NCI-H1092 (cell line): ENCODE measurements at regions not wholly inside any gene's neighbourhood (a gene's known extent, or its start where the extent isn't known, plus 50 kb on each side); places are given as distances from the start of the nearest gene placed in this dataset.
"Not testable (repeated sequence)": the region's sequence is repeated elsewhere in the genome, so short reads cannot be mapped to it uniquely, and the experiment has no call there.

Source experiments
- DNase-seq: peaks from one replicate; lab custom pipeline; 2025; lab: John Stamatoyannopoulos, UW

- no peak for DNase-seq
Observed at GRCh38 chr6:12479451-12479850, 189.3 kb downstream of the EDN1 start.

GRCh38 chr6:12479881-12480280 lies 189.7 kb downstream of the EDN1 start:
- no peak for DNase-seq

- DNase-seq = no peak
Observed at GRCh38 chr6:12480379-12480778, 190.2 kb downstream of the EDN1 start.

DNA sequence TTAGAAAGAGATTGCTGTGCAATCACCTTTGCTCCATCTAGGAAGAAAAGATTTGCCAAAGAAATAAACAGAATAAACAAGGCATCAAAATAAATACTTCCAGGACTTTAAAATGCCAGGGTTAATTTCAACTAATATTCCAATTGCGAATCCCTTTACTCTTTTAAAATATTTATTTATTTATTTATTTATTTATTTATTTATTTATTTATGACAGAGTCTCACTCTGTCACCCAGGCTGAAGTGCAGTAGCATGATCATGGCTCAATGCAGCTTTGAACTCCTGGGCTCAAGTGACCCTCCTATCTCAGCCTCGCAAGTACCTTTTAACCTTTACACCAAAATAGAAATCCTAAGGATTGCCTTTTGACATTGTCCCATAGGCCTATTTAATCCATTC lies 191.1 kb downstream of the EDN1 start:
- no peak for DNase-seq

- no peak for DNase-seq
Observed at GRCh38 chr6:12481850-12482249, 191.7 kb downstream of the EDN1 start.

DNA sequence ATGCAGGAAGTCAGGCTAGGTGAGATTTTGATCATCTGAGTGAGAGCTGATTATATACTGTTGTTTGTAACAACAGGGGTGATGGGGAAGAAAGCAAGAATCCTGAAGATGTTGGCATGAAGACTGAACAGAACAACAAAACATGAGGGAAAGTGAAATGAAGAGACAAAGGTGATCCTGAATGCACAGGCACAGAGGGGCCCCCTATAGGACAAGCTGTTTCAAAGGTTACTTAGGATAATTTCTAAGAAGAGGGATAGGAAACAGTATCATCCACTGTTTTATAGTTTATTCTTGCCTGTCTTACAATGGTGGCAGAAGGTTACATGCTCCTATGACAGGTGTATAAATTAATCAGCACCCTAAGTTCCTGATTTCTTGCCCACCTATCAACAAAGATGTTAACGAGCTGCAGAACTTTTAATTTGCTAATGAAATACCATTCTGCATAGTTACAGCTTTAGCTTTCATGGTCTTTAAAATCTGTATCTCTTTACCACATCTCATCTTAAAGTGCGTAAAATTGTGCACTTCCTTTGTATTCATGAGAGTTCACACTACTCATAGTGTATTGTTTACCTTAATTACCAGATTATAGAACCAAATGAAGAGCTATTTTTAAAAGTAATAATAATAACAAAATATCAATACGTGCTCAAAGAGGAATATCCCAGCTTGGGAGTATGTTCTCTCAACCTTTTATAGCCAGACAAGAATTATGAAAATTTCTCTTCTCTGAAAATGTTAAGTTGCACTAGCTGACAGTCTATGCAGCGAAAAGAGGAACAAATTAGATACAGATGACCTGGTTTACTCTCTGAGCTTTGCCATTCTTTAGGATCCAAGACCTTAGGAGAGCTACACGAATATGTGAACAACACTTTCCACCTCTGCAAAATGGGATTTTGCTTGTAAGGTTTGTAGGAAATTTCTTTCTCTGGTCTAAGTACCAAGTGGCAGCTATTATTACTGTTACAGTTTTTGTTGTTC lies 192.5 kb downstream of the EDN1 start:
- no peak for DNase-seq

DNA sequence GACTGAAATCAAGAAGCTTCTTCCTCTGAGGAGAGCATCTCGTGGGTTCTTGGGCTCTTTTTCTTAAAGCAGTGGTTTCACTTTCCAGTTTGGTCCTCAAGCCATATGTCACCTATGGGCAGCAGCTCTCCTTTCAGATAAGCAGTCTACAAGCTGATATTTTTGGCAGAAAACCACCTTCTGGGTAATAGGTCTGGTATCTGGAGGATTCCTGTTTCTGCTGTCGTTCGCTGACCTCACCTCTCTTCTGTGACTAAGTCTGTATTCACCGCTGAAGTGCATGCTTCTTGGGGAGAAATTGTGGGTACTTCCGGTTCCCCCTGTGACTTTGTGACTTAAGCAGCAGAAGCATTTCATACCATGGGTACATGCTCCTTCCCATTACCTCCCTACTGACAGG lies 193.6 kb downstream of the EDN1 start:
- no peak for DNase-seq

DNA sequence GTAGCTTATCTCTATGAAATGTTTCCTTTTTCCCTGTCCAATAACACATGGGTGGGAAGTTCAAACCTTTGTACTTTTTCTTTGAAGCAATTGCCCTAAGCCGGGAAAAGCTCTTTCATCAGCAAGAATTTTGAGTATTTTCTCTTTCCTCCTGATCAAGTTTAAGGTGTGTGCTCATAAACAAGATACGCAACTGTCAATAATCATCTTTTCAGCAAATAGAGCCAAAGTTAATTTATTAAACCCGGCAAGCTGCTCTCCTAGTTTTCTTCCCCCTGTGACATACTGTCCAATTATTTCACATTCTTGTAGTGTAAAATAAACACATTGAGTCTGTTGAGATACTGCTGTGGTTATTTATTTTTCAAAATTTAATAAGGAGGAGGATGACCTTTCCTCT lies 194.4 kb downstream of the EDN1 start:
- no peak for DNase-seq

GRCh38 chr6:12485226-12485764 lies 195.1 kb downstream of the EDN1 start:
- DNase-seq = no peak

DNA sequence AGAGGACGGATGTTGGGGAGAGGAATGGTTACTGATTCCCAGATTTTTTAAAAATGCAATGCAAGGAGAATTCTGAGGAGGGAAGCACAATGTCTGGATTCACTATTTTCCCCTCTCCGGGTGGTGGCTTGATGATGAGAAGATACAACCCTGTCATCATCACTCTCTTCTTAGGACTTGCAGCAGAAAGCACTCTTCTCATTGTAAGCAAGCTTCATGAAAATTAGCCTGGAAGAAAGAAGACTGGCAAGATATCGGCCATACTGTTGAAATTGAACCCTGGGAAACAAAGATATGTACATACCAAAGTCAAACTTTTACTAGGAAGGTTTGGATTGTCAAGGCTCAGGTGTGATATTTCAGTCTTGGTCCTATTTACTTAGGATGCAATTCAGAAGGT lies 195.7 kb downstream of the EDN1 start:
- DNase-seq = no peak

- DNase-seq = no peak
Observed at GRCh38 chr6:12490351-12490903, 200.3 kb downstream of the EDN1 start.

GRCh38 chr6:12490904-12491571 lies 200.9 kb downstream of the EDN1 start:
- DNase-seq = no peak

DNA sequence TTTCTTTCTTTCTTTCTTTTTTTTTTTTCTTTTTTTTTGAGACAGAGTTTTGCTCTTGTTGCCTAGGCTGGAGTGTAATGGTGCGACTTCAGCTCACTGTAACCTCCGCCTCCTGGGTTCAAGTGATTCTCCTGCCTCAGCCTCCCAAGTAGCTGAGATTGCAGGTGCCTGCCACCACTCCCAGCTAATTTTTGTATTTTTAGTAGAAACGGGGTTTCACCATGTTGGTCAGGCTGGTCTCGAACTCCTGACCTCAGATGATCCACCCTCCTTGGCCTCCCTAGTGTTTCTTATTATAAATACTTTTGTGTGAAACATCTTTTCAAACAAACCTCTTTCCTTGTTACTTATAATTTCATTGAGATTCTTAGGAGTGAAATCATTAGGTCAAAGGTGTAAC lies 202.8 kb downstream of the EDN1 start:
- DNase-seq = not testable (repeated sequence)

- no peak for DNase-seq
Observed at GRCh38 chr6:12493446-12493845, 203.3 kb downstream of the EDN1 start.

DNA sequence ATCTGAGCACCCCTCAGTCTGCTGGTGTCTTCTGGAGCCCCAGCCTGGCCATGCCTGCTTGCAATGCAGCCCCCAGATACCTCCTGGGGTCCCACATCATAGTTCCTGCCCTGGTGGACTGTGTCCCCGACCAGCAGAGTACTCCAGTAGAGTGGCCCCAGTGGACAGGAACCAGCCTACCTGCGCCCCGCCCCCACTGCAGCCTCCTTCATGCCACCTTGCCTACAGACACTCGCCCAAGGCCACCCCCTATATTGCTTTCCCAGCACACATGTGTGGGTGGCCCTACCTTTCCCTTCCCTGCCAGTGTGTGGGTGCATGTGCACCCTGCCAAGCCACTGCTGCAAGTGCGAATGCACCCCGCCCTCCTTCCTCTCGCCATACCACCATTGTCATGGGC lies 204.0 kb downstream of the EDN1 start:
- no peak for DNase-seq

DNA sequence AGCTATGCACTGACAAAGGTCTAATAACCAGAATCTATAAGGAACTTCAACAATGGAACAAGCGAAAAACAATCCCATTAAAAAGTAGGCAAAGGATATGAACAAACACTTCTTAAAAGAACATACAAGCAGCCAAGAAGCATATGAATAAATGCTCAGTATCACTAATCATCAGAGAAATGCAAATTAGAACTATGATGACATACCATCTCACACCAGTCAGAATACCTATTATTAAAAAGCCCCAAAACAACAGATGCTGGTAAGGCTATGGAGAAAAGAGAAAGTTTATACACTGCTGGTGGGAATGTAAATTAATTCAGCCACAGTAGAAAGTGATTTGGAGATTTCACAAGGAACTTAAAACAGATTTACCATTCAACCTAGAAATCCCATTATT lies 211.8 kb downstream of the EDN1 start:
- no peak for DNase-seq

DNA sequence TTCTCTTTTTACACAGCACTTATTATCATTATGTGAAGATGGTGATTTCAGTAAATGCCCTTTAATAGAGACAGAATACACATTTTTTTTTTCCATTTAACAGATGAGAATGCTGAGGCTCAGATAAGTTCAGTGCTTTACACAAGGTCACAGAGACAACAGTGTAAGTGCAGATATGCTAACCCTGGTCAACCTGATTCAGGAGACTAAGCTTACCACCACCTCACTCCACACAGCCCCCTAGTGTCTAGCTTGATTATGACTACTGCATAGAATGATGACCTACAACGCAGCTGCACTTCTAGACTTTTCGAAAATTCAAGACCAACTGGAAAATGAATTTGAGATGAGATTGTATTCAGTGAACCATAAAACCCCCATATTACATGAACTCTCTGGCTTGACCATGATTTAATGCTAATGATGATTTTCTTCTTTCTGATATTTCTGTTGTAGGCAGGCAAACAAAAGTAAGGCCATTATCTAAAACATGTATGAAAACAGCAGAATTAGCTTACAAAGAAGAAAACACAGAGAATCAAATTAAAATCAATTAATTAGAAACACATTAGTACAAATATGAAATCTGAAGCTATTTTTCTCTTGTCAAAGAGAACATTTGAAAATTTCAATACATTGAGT lies 212.1 kb upstream of the PHACTR1 start:
- no peak for DNase-seq

- DNase-seq = no peak
Observed at GRCh38 chr6:12505486-12505885, 211.1 kb upstream of the PHACTR1 start.

- DNase-seq = no peak
Observed at GRCh38 chr6:12506159-12506558, 210.4 kb upstream of the PHACTR1 start.

DNA sequence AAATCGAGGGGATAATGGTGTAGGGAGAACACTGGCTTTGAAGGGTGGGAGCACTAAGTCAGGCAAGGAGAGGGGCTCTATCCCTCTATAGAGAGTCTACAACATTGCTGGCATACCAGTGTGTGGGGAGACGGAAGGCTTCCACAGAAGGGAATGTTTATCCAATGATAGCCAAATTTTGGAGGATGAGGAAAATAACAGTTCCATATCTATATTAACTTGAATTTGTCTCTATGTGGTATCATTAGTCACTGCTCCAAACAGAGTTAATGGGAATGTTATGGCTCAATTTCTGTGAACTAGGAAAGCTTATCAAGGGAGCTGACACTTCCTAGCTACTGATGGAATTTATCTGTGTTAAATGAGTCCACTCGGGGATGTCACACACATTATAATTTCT lies 208.9 kb upstream of the PHACTR1 start:
- DNase-seq = no peak

GRCh38 chr6:12508553-12508952 lies 208.0 kb upstream of the PHACTR1 start:
- no peak for DNase-seq

DNA sequence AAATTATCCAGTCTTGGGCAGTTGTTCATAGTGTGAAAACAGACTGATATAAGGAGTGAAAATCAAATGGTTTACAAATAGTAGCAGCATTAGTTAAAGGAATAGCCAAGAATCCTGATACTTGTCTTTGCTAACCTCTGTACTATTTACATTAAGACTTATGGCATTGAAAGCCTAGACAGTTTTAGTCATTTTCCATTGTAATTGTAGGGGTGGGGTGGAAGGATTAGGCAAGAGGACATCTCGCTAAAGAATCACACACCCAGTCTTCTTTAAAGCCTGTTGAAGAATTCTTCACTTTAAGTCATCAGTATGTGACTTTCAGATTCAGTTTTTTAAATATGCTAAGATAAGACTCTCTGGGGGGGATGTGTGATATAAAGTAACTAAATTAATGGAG lies 207.5 kb upstream of the PHACTR1 start:
- DNase-seq = no peak
